Kidney (tissue), 13 donors: ENCODE measurements at regions not wholly inside any gene's neighbourhood (a gene's known extent, or its start where the extent isn't known, plus 50 kb on each side); places are given as distances from the start of the nearest gene placed in this dataset.

Experiments used
- DNase-seq, 5 donors: peaks; one replicate each; pipeline ENCODE4 v3.0.0-alpha.2; 2013 to 2020
- FAIRE-seq: peaks from 2 replicates; lab custom pipeline; 2012; peaks lifted over from hg19 to GRCh38; lab: Jason Lieb, UNC
- H3K27ac ChIP-seq, 2 donors: one replicate each; pipeline ENCODE4 v1.7.0; 2013; ENCODE audit warnings: low read depth in 2 of 2, low read length in 2 of 2, inconsistent platforms in 1 of 2
- H3K27me3 ChIP-seq: one replicate; pipeline ENCODE4 v1.7.1; 2013; ENCODE audit warnings: low read length, inconsistent platforms; ENCODE audit not compliant: control insufficient read depth, insufficient read depth
- H3K36me3 ChIP-seq, 3 donors: one replicate each; pipeline versions ENCODE4 v1.7.0 to v1.7.1; 2013; ENCODE audit warnings: low read length in 3 of 3, control low read depth in 1 of 3, inconsistent platforms in 1 of 3; ENCODE audit not compliant: insufficient read depth in 3 of 3, control insufficient read depth in 2 of 3
- H3K4me1 ChIP-seq, 3 donors: one replicate each; pipeline versions ENCODE4 v1.7.0 to v1.7.1; 2013; ENCODE audit warnings: low read length in 3 of 3, inconsistent platforms in 1 of 3, low read depth in 1 of 3; ENCODE audit not compliant: control insufficient read depth in 2 of 3, insufficient read depth in 2 of 3
- H3K4me3 ChIP-seq, 3 donors: one replicate each; pipeline versions ENCODE4 v1.7.0 to v1.8.1; 2013; ENCODE audit warnings: low read length in 3 of 3, control low read depth in 1 of 3, inconsistent platforms in 1 of 3
- H3K9ac ChIP-seq, 3 donors: one replicate each; pipeline versions ENCODE4 v1.7.0 to v1.7.1; 2013; ENCODE audit warnings: low read length in 3 of 3, control low read depth in 1 of 3, inconsistent platforms in 1 of 3
- H3K9me3 ChIP-seq, 3 donors: one replicate each; pipeline versions ENCODE4 v1.7.0 to v1.7.1; 2013; ENCODE audit warnings: low read length in 3 of 3, control low read depth in 1 of 3, inconsistent platforms in 1 of 3; ENCODE audit not compliant: control insufficient read depth in 2 of 3, insufficient read depth in 1 of 3
- CTCF ChIP-seq: IDR thresholded peaks from 3 replicates; pipeline ENCODE4 v1.5.1; 2012; ENCODE audit warnings: mild to moderate bottlenecking, moderate library complexity, borderline replicate concordance; ENCODE audit not compliant: insufficient read depth; ENCODE audit errors: extremely low read depth
- intact Hi-C: fragments of 100-400 bp; cut with DNase I; formaldehyde crosslinking; loops from one replicate; pipeline ENCODE4 v1.11.1; 2022
- donor health status: control.
- donor health status: control.
- donor health status: control.
- donor health status: control.
- donor health status: control.
- donor health status: DM: yes; HTN: yes; CAD: no.
- donor health status: Normal renal cell carcinoma (clear cell type).

- no peak for TF ChIP-seq CTCF
- H3K9me3 ChIP-seq, result no peaks in the 10 kb centered on the region
- H3K27me3 ChIP-seq, result no peaks in the 10 kb centered on the region
- no peak overlapping the region for H3K4me3 ChIP-seq
- FAIRE-seq (no peak), DNase-seq (no peak)
- H3K4me1 ChIP-seq, result peaks cover 0 to 5% (median 0%) of the 10 kb centered on the region in 3 donors
- intact Hi-C loops, result no loop called here
- H3K9ac ChIP-seq, result no peak overlapping the region
- H3K27ac ChIP-seq, result no peak overlapping the region
- no peaks in the 10 kb centered on the region for H3K36me3 ChIP-seq
Observed at GRCh38 chr6:14194976-14195375, 77.4 kb downstream of the CD83 start.

- H3K36me3 ChIP-seq, result no peaks in the 10 kb centered on the region
- DNase-seq (no peak), FAIRE-seq (no peak)
- no peak overlapping the region for H3K4me3 ChIP-seq
- H3K9ac ChIP-seq, result no peak overlapping the region
- peak overlapping the region; percentile 39 to 64 for H3K27ac ChIP-seq
- TF ChIP-seq CTCF, result no peak
- intact Hi-C loops, result no loop called here
- peaks cover 0 to 5% (median 0%) of the 10 kb centered on the region in 3 donors for H3K4me1 ChIP-seq
- no peaks in the 10 kb centered on the region for H3K27me3 ChIP-seq
- H3K9me3 ChIP-seq, result no peaks in the 10 kb centered on the region
Observed at GRCh38 chr6:14196026-14196425, 78.5 kb downstream of the CD83 start.

GRCh38 chr6:14197118-14197517, 79.5 kb downstream of the CD83 start:
- H3K27me3 ChIP-seq, result no peaks in the 10 kb centered on the region
- no peak overlapping the region for H3K27ac ChIP-seq
- H3K4me1 ChIP-seq, result peaks cover 0 to 5% (median 0%) of the 10 kb centered on the region in 3 donors
- H3K4me3 ChIP-seq, result no peak overlapping the region
- H3K9ac ChIP-seq, result no peak overlapping the region
- DNase-seq (no peak), FAIRE-seq (no peak)
- no peaks in the 10 kb centered on the region for H3K9me3 ChIP-seq
- intact Hi-C loops, result no loop called here
- H3K36me3 ChIP-seq, result no peaks in the 10 kb centered on the region
- TF ChIP-seq CTCF, result no peak

GRCh38 chr6:14200047-14200446, 82.5 kb downstream of the CD83 start:
- no peaks in the 10 kb centered on the region for H3K36me3 ChIP-seq
- H3K4me1 ChIP-seq, result no peaks in the 10 kb centered on the region
- TF ChIP-seq CTCF, result no peak
- no peak overlapping the region for H3K27ac ChIP-seq
- H3K27me3 ChIP-seq, result no peaks in the 10 kb centered on the region
- no peak overlapping the region for H3K9ac ChIP-seq
- intact Hi-C loops, result no loop called here
- FAIRE-seq, result no peak
- no peak for DNase-seq
- no peaks in the 10 kb centered on the region for H3K9me3 ChIP-seq
- no peak overlapping the region for H3K4me3 ChIP-seq
